Ovary (tissue), 3 donors: ENCODE measurements at regions not wholly inside any gene's neighbourhood (a gene's known extent, or its start where the extent isn't known, plus 50 kb on each side); places are given as distances from the start of the nearest gene placed in this dataset.

Experiments used
- CTCF ChIP-seq, 3 donors: fragments of 450-650 bp in 2 of 3; fragments of 200-600 bp in 1 of 3; IDR thresholded peaks; one replicate each; pipeline versions ENCODE4 v1.5.1 to v1.8.0; 2016 to 2022; ENCODE audit warnings: antibody characterized with exemption in 3 of 3, mild to moderate bottlenecking in 1 of 3
- POLR2A ChIP-seq: fragments of 450-650 bp; IDR thresholded peaks from one replicate; pipeline ENCODE4 v1.6.1; 2017; ENCODE audit warnings: antibody characterized with exemption, mild to moderate bottlenecking, moderate library complexity
- donor health status: DM: no; HTN: no; CAD: no.

DNA sequence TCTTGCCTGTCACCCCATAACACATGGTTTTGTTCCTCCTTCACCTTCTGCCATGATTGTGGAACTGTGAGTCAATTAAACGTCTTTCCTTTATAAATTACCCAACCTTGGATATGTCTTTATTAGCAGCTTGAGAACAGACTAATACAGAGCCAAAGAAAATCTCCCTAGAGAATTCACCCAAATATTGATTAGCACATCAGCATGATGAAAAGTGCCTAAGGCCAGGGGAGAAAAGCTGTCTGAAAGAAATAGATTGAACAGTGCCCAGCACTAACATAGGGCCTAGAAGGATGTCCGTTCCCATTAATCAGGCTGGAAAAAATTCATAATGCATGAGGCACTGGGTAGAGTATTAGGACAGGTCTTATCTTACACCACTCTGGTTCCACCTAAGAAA, 111.9 kb upstream of the CALN1 start:
- TF ChIP-seq CTCF (IDR thresholded peaks at IDR 0.05) (no peak), POLR2A (no peak)
